ENCODE measurements at regions not wholly inside any gene's neighbourhood (a gene's known extent, or its start where the extent isn't known, plus 50 kb on each side); places are given as distances from the start of the nearest gene placed in this dataset.

DNA sequence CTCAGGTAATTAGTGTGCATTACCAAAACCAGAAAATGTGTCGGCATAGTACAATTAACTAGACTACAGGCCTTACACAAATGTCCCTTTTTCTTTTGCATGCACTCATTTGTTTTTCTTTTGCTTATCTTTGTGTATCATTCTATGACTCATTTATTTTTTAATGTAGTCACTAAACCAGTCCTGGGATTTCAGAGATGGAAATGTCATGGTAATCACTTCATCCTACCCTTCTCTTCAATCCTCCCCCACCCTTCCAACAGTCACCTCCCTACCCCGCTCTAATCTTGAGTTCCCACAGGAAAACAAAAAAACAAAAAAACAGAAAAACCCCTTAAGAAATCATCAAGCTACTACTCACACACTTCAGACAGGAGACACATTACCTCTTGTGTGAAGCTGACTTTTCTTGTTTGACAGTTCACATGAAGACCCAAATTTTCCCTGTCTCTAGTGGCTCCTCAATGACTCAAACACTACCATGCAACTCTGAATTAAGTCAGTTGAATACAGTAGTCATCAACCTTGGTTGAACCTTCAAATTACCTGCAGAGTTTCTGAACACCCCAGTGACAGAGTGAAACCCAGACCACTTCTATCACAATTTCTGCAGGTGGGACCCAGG, 242.4 kb upstream of the SALL1 start:
- Histone ChIP-seq H3K9ac (ENCODE audit: low read length) (no peak overlapping the region), H3K27me3 (ENCODE audit: control insufficient read depth, insufficient read depth, low read length) (no peaks in the 10 kb centered on the region), H3K4me3 (ENCODE audit: low read length) (no peak overlapping the region), H3K9me3 (ENCODE audit: control insufficient read depth, low read length) (no peaks in the 10 kb centered on the region), H3K36me3 (ENCODE audit: control insufficient read depth, insufficient read depth, low read length) (no peaks in the 10 kb centered on the region), H3K4me1 (ENCODE audit: control insufficient read depth, insufficient read depth, low read length) (no peaks in the 10 kb centered on the region)

DNA sequence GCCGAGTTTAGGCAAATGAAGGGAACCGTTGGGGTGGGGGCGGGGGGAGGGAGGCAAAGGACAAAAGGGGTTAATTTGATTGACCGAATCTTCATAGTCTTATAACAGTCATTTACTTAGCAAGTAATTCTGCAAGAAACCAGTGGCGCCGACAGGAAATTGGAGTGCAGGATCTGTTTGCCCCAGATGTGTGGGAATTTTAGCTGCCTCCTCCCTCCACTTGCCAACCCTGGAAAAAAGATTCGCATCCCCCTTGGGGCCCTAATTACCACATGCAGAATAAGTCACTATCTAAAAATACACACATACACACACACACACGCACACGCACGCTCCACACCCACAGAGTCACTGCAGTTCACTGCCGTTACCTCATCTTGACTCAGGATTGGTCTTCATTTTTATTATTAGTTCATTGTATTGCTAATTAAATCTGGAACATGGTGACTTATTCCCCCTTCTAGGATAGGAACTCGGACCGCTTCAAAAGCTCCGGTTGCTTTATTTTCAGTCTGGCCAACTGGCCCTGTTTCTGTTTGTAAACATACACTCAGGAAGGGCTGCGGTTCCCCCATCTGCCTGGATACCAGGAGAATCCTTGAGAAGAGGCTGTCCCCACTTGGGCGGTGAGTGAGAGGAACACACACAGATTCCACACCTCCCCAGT, 241.6 kb upstream of the SALL1 start:
- Histone ChIP-seq H3K36me3 (ENCODE audit: control insufficient read depth, insufficient read depth, low read length) (no peaks in the 10 kb centered on the region), H3K9ac (ENCODE audit: low read length) (no peak overlapping the region), H3K4me1 (ENCODE audit: control insufficient read depth, insufficient read depth, low read length) (no peaks in the 10 kb centered on the region), H3K9me3 (ENCODE audit: control insufficient read depth, low read length) (no peaks in the 10 kb centered on the region), H3K4me3 (ENCODE audit: low read length) (no peak overlapping the region), H3K27me3 (ENCODE audit: control insufficient read depth, insufficient read depth, low read length) (no peaks in the 10 kb centered on the region)

GRCh38 chr16:51391798-51392511, 240.9 kb upstream of the SALL1 start:
- Histone ChIP-seq H3K4me3 (ENCODE audit: low read length) (no peak overlapping the region), H3K4me1 (ENCODE audit: control insufficient read depth, insufficient read depth, low read length) (no peaks in the 10 kb centered on the region), H3K9ac (ENCODE audit: low read length) (no peak overlapping the region), H3K36me3 (ENCODE audit: control insufficient read depth, insufficient read depth, low read length) (no peaks in the 10 kb centered on the region), H3K9me3 (ENCODE audit: control insufficient read depth, low read length) (no peaks in the 10 kb centered on the region), H3K27me3 (ENCODE audit: control insufficient read depth, insufficient read depth, low read length) (no peaks in the 10 kb centered on the region)

- Histone ChIP-seq H3K4me3 (ENCODE audit: low read length) (no peak overlapping the region), H3K9me3 (ENCODE audit: control insufficient read depth, low read length) (no peaks in the 10 kb centered on the region), H3K9ac (ENCODE audit: low read length) (no peak overlapping the region), H3K27me3 (ENCODE audit: control insufficient read depth, insufficient read depth, low read length) (no peaks in the 10 kb centered on the region), H3K36me3 (ENCODE audit: control insufficient read depth, insufficient read depth, low read length) (no peaks in the 10 kb centered on the region), H3K4me1 (ENCODE audit: control insufficient read depth, insufficient read depth, low read length) (no peaks in the 10 kb centered on the region)
These were observed 239.8 kb upstream of the SALL1 start for GRCh38 chr16:51390877-51391276.

DNA sequence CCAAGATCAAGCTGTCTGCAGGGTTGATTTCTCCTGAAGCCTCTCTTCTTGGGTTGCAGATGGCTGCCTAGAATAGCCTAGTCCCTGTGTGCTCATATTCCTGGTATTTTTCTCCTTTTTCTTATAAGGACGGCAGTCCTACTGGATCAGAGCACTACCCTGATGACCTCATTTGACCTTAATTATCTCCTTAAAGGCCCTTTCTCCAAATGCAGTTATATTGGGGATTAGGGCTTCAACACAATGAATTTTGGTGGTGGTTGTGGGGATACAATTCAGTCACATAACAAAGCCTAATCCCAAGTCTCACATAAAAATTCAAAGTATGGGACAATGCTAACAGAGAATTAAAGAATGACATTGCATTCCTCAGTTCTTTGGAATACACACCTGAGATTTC, 238.8 kb upstream of the SALL1 start:
- Histone ChIP-seq H3K36me3 (ENCODE audit: control insufficient read depth, insufficient read depth, low read length) (no peaks in the 10 kb centered on the region), H3K9ac (ENCODE audit: low read length) (no peak overlapping the region), H3K4me1 (ENCODE audit: control insufficient read depth, insufficient read depth, low read length) (no peaks in the 10 kb centered on the region)

DNA sequence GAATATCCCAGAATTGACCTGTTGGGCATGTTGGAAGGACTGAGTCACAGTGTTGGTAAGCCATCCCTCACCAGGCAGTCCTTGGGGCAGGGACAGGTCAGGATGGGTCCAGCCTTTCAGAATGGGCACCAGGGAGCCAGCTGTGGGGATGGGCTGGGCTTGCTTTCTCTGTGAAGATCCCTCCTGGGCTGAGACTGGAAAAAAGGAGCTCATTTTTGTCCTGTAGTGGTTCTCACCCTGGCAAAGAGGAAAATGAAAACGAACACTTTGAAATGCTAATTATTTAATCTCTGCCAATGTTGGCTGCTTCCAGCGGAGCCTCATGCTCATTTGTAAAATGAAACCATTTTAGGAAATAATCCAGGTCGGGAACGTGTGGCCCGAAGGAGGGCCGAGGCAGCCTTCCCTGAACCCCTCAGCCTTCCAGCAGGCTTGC, 237.5 kb upstream of the SALL1 start:
- Histone ChIP-seq H3K4me3 (ENCODE audit: low read length) (no peak overlapping the region), H3K27me3 (ENCODE audit: control insufficient read depth, insufficient read depth, low read length) (no peaks in the 10 kb centered on the region)

More for the DNA sequence above, 238.8 kb upstream of the SALL1 start:
- no peak overlapping the region for H3K4me3 ChIP-seq (ENCODE audit: low read length)
- no peaks in the 10 kb centered on the region for H3K9me3 ChIP-seq (ENCODE audit: control insufficient read depth, low read length)
- H3K27me3 ChIP-seq (ENCODE audit: control insufficient read depth, insufficient read depth, low read length), result no peaks in the 10 kb centered on the region

GRCh38 chr16:51383909-51384308, 232.8 kb upstream of the SALL1 start:
- no peak overlapping the region for H3K9ac ChIP-seq (ENCODE audit: low read length)
- H3K4me1 ChIP-seq (ENCODE audit: control insufficient read depth, insufficient read depth, low read length), result no peaks in the 10 kb centered on the region

More for the DNA sequence above, 237.5 kb upstream of the SALL1 start:
- H3K9ac ChIP-seq (ENCODE audit: low read length), result no peak overlapping the region
- H3K36me3 ChIP-seq (ENCODE audit: control insufficient read depth, insufficient read depth, low read length), result no peaks in the 10 kb centered on the region
- no peaks in the 10 kb centered on the region for H3K9me3 ChIP-seq (ENCODE audit: control insufficient read depth, low read length)
- no peaks in the 10 kb centered on the region for H3K4me1 ChIP-seq (ENCODE audit: control insufficient read depth, insufficient read depth, low read length)

GRCh38 chr16:51382940-51383339, 231.9 kb upstream of the SALL1 start:
- no peaks in the 10 kb centered on the region for H3K9me3 ChIP-seq (ENCODE audit: control insufficient read depth, low read length)
- no peaks in the 10 kb centered on the region for H3K4me1 ChIP-seq (ENCODE audit: control insufficient read depth, insufficient read depth, low read length)
- H3K4me3 ChIP-seq (ENCODE audit: low read length), result no peak overlapping the region
- H3K36me3 ChIP-seq (ENCODE audit: control insufficient read depth, insufficient read depth, low read length), result no peaks in the 10 kb centered on the region
- no peaks in the 10 kb centered on the region for H3K27me3 ChIP-seq (ENCODE audit: control insufficient read depth, insufficient read depth, low read length)
- no peak overlapping the region for H3K9ac ChIP-seq (ENCODE audit: low read length)

More at GRCh38 chr16:51383909-51384308, 232.8 kb upstream of the SALL1 start:
- Histone ChIP-seq H3K36me3 (ENCODE audit: control insufficient read depth, insufficient read depth, low read length) (no peaks in the 10 kb centered on the region), H3K9me3 (ENCODE audit: control insufficient read depth, low read length) (no peaks in the 10 kb centered on the region), H3K27me3 (ENCODE audit: control insufficient read depth, insufficient read depth, low read length) (no peaks in the 10 kb centered on the region), H3K4me3 (ENCODE audit: low read length) (no peak overlapping the region)

DNA sequence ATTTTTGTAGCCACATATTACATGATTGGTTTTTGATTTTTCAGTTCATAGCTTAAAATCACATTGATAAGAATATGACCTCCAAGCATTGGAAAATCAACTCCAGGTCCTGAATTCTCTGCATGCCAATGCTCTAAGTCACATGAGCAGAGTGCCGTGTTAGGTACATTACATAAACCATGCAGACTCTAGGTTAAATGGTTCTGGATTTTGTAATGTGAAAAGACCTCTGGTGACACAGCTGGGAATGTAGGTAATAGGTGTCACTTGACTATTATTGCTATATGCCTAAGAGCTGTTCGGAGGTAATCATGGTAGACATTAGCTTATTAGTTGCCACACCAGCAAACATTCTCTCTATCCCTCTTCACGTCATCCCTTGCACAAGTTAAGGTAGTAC, 231.1 kb upstream of the SALL1 start:
- no peaks in the 10 kb centered on the region for H3K27me3 ChIP-seq (ENCODE audit: control insufficient read depth, insufficient read depth, low read length)

DNA sequence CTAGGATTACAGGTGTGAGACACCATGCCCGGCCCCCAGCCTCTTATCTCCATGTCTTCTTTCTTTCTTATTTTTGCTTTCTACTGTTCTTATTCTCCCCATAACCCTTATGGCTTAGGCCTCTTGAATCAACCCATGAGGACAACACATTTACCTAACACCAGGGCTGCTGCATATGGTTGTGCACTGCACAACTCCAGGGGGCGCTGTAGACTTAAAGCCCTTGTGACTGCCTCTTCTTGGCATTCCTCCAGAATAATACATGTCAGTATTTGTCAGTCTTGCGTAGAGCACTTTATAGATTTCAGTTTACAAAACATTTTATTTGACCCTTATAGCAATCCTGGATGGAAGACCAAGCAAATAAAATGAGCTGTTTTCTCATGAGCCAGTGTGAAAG, 225.0 kb upstream of the SALL1 start:
- H3K27me3 ChIP-seq (ENCODE audit: control insufficient read depth, insufficient read depth, low read length), result no peaks in the 10 kb centered on the region
- H3K9ac ChIP-seq (ENCODE audit: low read length), result no peak overlapping the region
- H3K4me3 ChIP-seq (ENCODE audit: low read length), result no peak overlapping the region
- no peaks in the 10 kb centered on the region for H3K4me1 ChIP-seq (ENCODE audit: control insufficient read depth, insufficient read depth, low read length)
- no peaks in the 10 kb centered on the region for H3K36me3 ChIP-seq (ENCODE audit: control insufficient read depth, insufficient read depth, low read length)
- no peaks in the 10 kb centered on the region for H3K9me3 ChIP-seq (ENCODE audit: control insufficient read depth, low read length)

More for the DNA sequence above, 231.1 kb upstream of the SALL1 start:
- Histone ChIP-seq H3K9me3 (ENCODE audit: control insufficient read depth, low read length) (no peaks in the 10 kb centered on the region), H3K36me3 (ENCODE audit: control insufficient read depth, insufficient read depth, low read length) (no peaks in the 10 kb centered on the region), H3K9ac (ENCODE audit: low read length) (no peak overlapping the region), H3K4me3 (ENCODE audit: low read length) (no peak overlapping the region), H3K4me1 (ENCODE audit: control insufficient read depth, insufficient read depth, low read length) (no peaks in the 10 kb centered on the region)

DNA sequence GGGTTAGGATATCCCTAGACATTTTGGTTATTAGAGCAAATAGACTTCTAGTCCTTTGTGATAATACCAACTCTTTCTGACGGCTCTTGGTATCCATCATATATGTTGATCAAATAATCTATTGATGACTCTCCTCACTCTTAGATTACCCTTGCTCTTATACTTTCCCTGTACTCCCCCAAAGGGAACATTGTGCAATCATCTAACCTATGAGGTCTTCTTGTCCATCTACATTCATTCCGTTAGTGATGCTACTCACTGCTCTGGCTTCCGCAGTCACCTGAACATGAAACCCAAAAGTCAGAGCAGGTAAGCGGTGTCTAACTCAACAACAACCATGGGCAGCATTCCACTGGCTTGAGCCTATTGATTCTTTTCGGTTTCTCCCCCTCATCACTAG, 223.7 kb upstream of the SALL1 start:
- H3K27me3 ChIP-seq (ENCODE audit: control insufficient read depth, insufficient read depth, low read length), result no peaks in the 10 kb centered on the region
- H3K36me3 ChIP-seq (ENCODE audit: control insufficient read depth, insufficient read depth, low read length), result no peaks in the 10 kb centered on the region
- no peaks in the 10 kb centered on the region for H3K9me3 ChIP-seq (ENCODE audit: control insufficient read depth, low read length)
- no peaks in the 10 kb centered on the region for H3K4me1 ChIP-seq (ENCODE audit: control insufficient read depth, insufficient read depth, low read length)
- no peak overlapping the region for H3K9ac ChIP-seq (ENCODE audit: low read length)
- no peak overlapping the region for H3K4me3 ChIP-seq (ENCODE audit: low read length)

GRCh38 chr16:51374346-51374745, 223.3 kb upstream of the SALL1 start:
- H3K27me3 ChIP-seq (ENCODE audit: control insufficient read depth, insufficient read depth, low read length), result no peaks in the 10 kb centered on the region
- no peak overlapping the region for H3K4me3 ChIP-seq (ENCODE audit: low read length)
- H3K36me3 ChIP-seq (ENCODE audit: control insufficient read depth, insufficient read depth, low read length), result no peaks in the 10 kb centered on the region
- no peak overlapping the region for H3K9ac ChIP-seq (ENCODE audit: low read length)
- H3K4me1 ChIP-seq (ENCODE audit: control insufficient read depth, insufficient read depth, low read length), result no peaks in the 10 kb centered on the region
- H3K9me3 ChIP-seq (ENCODE audit: control insufficient read depth, low read length), result no peaks in the 10 kb centered on the region

Data from mucosa of stomach (tissue), 1 donor.